Chondrocyte (in vitro differentiated cells): ENCODE measurements at regions not wholly inside any gene's neighbourhood (a gene's known extent, or its start where the extent isn't known, plus 50 kb on each side); places are given as distances from the start of the nearest gene placed in this dataset.

Experiments
- DNase-seq: peaks from one replicate; pipeline ENCODE4 v3.0.0; 2021; ENCODE audit warnings: mixed read lengths, low spot score
- H3K27ac Mint-ChIP-seq: one replicate; pipeline ENCODE4 v1.8.0; 2021; ENCODE audit warnings: mild to moderate bottlenecking, moderate library complexity, mixed read lengths; ENCODE audit not compliant: unreplicated experiment
- H3K27me3 Mint-ChIP-seq: 2 replicates; pipeline ENCODE4 v1.8.0; 2021; ENCODE audit warnings: low read depth, mixed read lengths
- H3K36me3 Mint-ChIP-seq: 2 replicates; pipeline ENCODE4 v1.8.0; 2021; ENCODE audit warnings: low read depth, mixed read lengths
- H3K4me1 Mint-ChIP-seq: 2 replicates; pipeline ENCODE4 v1.8.0; 2021; ENCODE audit warnings: low read depth, mild to moderate bottlenecking, mixed read lengths
- H3K4me3 Mint-ChIP-seq: one replicate; pipeline ENCODE4 v1.8.0; 2021; ENCODE audit warnings: mild to moderate bottlenecking, moderate library complexity, mixed read lengths; ENCODE audit not compliant: unreplicated experiment
- H3K9me3 Mint-ChIP-seq: 2 replicates; pipeline ENCODE4 v1.8.0; 2021; ENCODE audit warnings: low read depth, mixed read lengths
- CTCF ChIP-seq: fragments of 200-600 bp; sonication (generic); IDR thresholded peaks from 2 replicates; pipeline ENCODE4 v1.5.0; 2021; ENCODE audit warnings: antibody characterized with exemption, mild to moderate bottlenecking, moderate library complexity

- no peak for DNase-seq
- Mint-ChIP-seq H3K4me1 (peaks cover 28% of the 10 kb centered on the region), H3K27me3 (no peaks in the 10 kb centered on the region), H3K36me3 (peaks cover 3% of the 10 kb centered on the region), H3K27ac (no peak overlapping the region), H3K4me3 (no peak overlapping the region), H3K9me3 (peaks cover 29% of the 10 kb centered on the region)
- peak; percentile 82 for TF ChIP-seq CTCF
Observed at GRCh38 chr1:199463521-199464127, 563.9 kb upstream of the NR5A2 start.

GRCh38 chr1:199466961-199467360 is 560.5 kb upstream of the NR5A2 start:
- Mint-ChIP-seq H3K36me3 (peaks cover 3% of the 10 kb centered on the region), H3K27ac (no peak overlapping the region), H3K27me3 (no peaks in the 10 kb centered on the region), H3K4me1 (peaks cover 10% of the 10 kb centered on the region), H3K4me3 (no peak overlapping the region), H3K9me3 (peaks cover 21% of the 10 kb centered on the region)
- no peak for DNase-seq
- no peak for TF ChIP-seq CTCF

- no peaks in the 10 kb centered on the region for H3K36me3 Mint-ChIP-seq
- no peak for DNase-seq
- H3K9me3 Mint-ChIP-seq, result peaks cover 3% of the 10 kb centered on the region
- no peak for TF ChIP-seq CTCF
- H3K4me1 Mint-ChIP-seq, result no peaks in the 10 kb centered on the region
- no peak overlapping the region for H3K4me3 Mint-ChIP-seq
- no peak overlapping the region for H3K27ac Mint-ChIP-seq
- no peaks in the 10 kb centered on the region for H3K27me3 Mint-ChIP-seq
Observed at GRCh38 chr1:199472018-199472417, 555.5 kb upstream of the NR5A2 start.

- Mint-ChIP-seq H3K9me3 (peaks cover 3% of the 10 kb centered on the region), H3K4me1 (peaks cover 3% of the 10 kb centered on the region), H3K27me3 (no peaks in the 10 kb centered on the region), H3K4me3 (no peak overlapping the region), H3K36me3 (no peaks in the 10 kb centered on the region), H3K27ac (no peak overlapping the region)
- TF ChIP-seq CTCF, result no peak
- no peak for DNase-seq
Observed at GRCh38 chr1:199472978-199473377, 554.5 kb upstream of the NR5A2 start.

- Mint-ChIP-seq H3K9me3 (peaks cover 3% of the 10 kb centered on the region), H3K27ac (no peak overlapping the region), H3K27me3 (no peaks in the 10 kb centered on the region), H3K4me1 (peaks cover 3% of the 10 kb centered on the region), H3K36me3 (no peaks in the 10 kb centered on the region), H3K4me3 (no peak overlapping the region)
- no peak for DNase-seq
- TF ChIP-seq CTCF, result no peak
Observed at GRCh38 chr1:199474738-199475137, 552.8 kb upstream of the NR5A2 start.
